DOHH2 (cell line): ENCODE measurements at regions not wholly inside any gene's neighbourhood (a gene's known extent, or its start where the extent isn't known, plus 50 kb on each side); places are given as distances from the start of the nearest gene placed in this dataset.

Experiments
- EZH2phosphoT487 ChIP-seq: fragments of 200-600 bp; sonication (generic); IDR thresholded peaks from 2 replicates; pipeline ENCODE4 v1.6.1; 2017; ENCODE audit warnings: borderline replicate concordance, mild to moderate bottlenecking, antibody characterized with exemption, low read length, moderate library complexity, mixed read lengths
- TF ChIP-seq, protein P1 (sequence below): fragments of 200-600 bp; sonication (generic); IDR thresholded peaks from one replicate; pipeline ENCODE4 v1.5.1; 2014; ENCODE audit warnings: antibody characterized with exemption, mild to moderate bottlenecking, low read depth, low read length; ENCODE audit not compliant: poor library complexity, severe bottlenecking

DNA sequence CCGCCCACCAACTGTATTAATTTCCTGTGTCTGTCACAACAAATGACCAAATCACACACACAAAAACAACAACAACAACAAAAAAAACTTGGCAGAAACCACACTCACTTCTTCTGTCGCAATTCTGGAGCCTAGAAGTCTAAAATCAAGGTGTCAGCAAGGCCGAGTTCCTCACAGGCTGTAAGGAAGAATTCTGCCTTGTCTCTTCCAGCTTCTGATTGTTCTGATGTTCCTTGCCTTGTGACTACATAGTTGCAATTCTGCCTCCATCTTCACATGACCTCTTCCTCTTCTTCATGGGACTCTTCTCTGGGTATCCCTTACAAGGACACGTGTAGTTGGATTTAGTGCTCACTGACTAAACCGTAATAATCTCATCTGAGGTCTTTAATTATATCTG lies 61.4 kb downstream of the IL12A start:
- TF ChIP-seq, protein P1, sequence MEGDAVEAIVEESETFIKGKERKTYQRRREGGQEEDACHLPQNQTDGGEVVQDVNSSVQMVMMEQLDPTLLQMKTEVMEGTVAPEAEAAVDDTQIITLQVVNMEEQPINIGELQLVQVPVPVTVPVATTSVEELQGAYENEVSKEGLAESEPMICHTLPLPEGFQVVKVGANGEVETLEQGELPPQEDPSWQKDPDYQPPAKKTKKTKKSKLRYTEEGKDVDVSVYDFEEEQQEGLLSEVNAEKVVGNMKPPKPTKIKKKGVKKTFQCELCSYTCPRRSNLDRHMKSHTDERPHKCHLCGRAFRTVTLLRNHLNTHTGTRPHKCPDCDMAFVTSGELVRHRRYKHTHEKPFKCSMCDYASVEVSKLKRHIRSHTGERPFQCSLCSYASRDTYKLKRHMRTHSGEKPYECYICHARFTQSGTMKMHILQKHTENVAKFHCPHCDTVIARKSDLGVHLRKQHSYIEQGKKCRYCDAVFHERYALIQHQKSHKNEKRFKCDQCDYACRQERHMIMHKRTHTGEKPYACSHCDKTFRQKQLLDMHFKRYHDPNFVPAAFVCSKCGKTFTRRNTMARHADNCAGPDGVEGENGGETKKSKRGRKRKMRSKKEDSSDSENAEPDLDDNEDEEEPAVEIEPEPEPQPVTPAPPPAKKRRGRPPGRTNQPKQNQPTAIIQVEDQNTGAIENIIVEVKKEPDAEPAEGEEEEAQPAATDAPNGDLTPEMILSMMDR, result no peak
- no peak for TF ChIP-seq EZH2phosphoT487
